ENCODE measurements at regions not wholly inside any gene's neighbourhood (a gene's known extent, or its start where the extent isn't known, plus 50 kb on each side); places are given as distances from the start of the nearest gene placed in this dataset.

GRCh38 chr3:13749063-13749764 is 130.7 kb downstream of the WNT7A start:
- no peak overlapping the region for H3K27ac ChIP-seq
- no peaks in the 10 kb centered on the region for H3K36me3 ChIP-seq
- intact Hi-C loops (cut with DNase I), result no loop called here
- H3K4me1 ChIP-seq, result no peaks in the 10 kb centered on the region
- TF ChIP-seq CTCF (IDR thresholded peaks at IDR 0.05), result no peak
- H3K9me3 ChIP-seq, result no peaks in the 10 kb centered on the region
- ATAC-seq (no peak), DNase-seq (peak in 1 of 4 donors; percentile 28)
- no peaks in the 10 kb centered on the region for H3K27me3 ChIP-seq
- no peak overlapping the region for H3K4me3 ChIP-seq

DNA sequence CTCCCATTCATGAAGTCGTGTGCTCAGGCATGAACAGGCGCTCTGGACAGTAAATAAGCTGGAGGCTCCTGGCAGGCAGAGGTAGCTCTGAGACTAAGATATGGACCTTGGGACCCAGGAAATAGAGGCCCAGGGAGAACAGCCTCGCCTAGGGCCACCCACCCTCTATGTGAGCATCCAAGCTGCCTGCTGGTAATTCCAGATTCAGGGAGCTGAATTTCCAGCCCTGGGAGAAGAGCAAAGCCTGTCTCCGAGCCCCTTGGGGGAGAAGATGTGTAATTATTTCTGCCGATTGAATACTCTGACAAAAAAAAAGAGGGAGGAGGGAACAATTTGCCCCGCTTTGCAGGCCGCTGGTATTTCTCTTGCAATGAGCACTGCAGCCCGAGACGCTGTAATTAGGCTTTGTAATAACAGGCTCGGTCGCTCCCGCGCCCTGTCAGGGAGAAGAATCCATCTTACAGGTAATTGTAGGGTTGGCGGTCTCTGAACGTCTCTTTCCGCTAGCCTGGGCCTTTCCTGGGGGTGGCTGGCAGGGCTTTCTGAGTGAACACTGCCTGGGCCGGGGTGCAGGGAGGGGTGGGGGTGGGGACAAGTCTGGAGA is 131.5 kb downstream of the WNT7A start:
- TF ChIP-seq CTCF (IDR thresholded peaks at IDR 0.05), result no peak

DNA sequence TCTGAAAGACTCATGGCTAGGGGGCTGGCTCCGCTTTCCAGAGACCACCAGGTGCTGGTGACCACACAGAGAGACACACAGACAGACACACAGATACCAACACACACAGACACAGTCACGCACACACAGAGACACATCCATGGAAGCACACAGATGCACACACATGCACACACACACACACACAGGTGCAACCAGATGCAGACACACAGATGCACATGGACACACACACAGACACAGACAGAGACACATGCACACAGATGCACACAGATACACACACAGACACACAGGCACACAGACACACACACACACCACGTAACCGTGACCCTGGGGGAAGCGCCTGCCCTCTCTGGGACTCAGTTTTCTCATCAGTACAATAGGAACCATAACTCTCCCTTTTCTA is 132.2 kb downstream of the WNT7A start:
- no peak overlapping the region for H3K27ac ChIP-seq

More for the DNA sequence above, 131.5 kb downstream of the WNT7A start:
- ATAC-seq, result no peak
- peak in 1 of 4 donors; percentile 45 for DNase-seq
- Histone ChIP-seq H3K36me3 (no peaks in the 10 kb centered on the region), H3K27me3 (no peaks in the 10 kb centered on the region), H3K4me1 (no peaks in the 10 kb centered on the region), H3K9me3 (no peaks in the 10 kb centered on the region), H3K27ac (no peak overlapping the region), H3K4me3 (no peak overlapping the region)
- intact Hi-C loops (cut with DNase I), result no loop called here

DNA sequence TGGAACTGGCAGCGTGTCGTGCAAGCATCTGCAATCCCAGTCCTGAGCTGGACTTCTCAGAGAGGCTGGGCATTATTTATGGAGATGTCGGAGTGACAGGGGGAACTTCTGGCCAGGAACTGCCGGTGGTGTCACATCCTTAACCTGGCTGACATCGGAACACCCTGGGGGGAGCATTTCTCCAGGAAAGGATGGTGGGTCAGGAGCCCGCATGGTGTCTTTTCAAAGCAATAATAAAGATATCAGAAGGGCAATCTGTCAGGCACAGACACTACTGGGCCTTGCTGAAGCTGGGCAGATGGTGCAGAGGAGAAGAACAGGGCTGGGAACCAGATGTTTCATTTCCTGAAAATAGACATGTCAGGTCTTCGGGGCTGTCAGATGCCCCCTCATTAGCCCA is 133.5 kb downstream of the WNT7A start:
- peak in 1 of 4 donors; percentile 4 for DNase-seq
- no peaks in the 10 kb centered on the region for H3K36me3 ChIP-seq
- no peaks in the 10 kb centered on the region for H3K27me3 ChIP-seq
- no peaks in the 10 kb centered on the region for H3K4me1 ChIP-seq
- no peak overlapping the region for H3K4me3 ChIP-seq
- intact Hi-C loops (cut with DNase I), result no loop called here
- no peak overlapping the region for H3K27ac ChIP-seq
- no peak for TF ChIP-seq CTCF (IDR thresholded peaks at IDR 0.05)
- H3K9me3 ChIP-seq, result peaks cover 0 to 12% of the 10 kb centered on the region in 2 donors
- ATAC-seq, result no peak

More for the DNA sequence above, 132.2 kb downstream of the WNT7A start:
- intact Hi-C loops (cut with DNase I), result no loop called here
- no peaks in the 10 kb centered on the region for H3K27me3 ChIP-seq
- DNase-seq, result peak in 1 of 4 donors; percentile 41
- H3K9me3 ChIP-seq, result peaks cover 0 to 3% of the 10 kb centered on the region in 2 donors
- no peak for ATAC-seq
- H3K4me3 ChIP-seq, result no peak overlapping the region
- H3K4me1 ChIP-seq, result no peaks in the 10 kb centered on the region
- H3K36me3 ChIP-seq, result no peaks in the 10 kb centered on the region
- TF ChIP-seq CTCF (IDR thresholded peaks at IDR 0.05), result no peak

- intact Hi-C loops (cut with DNase I), result no loop called here
- H3K36me3 ChIP-seq, result no peaks in the 10 kb centered on the region
Measured at GRCh38 chr3:13745636-13746035, 134.2 kb downstream of the WNT7A start.

More at GRCh38 chr3:13745636-13746035, 134.2 kb downstream of the WNT7A start:
- Histone ChIP-seq H3K4me1 (no peaks in the 10 kb centered on the region), H3K4me3 (no peak overlapping the region), H3K27ac (no peak overlapping the region), H3K9me3 (peaks cover 0 to 12% of the 10 kb centered on the region in 2 donors), H3K27me3 (no peaks in the 10 kb centered on the region)
- ATAC-seq (no peak), DNase-seq (peak in 1 of 4 donors; percentile 19)
- no peak for TF ChIP-seq CTCF (IDR thresholded peaks at IDR 0.05)
